Adrenal gland (tissue), 9 donors: ENCODE measurements at regions not wholly inside any gene's neighbourhood (a gene's known extent, or its start where the extent isn't known, plus 50 kb on each side); places are given as distances from the start of the nearest gene placed in this dataset.

Experiments
- DNase-seq, 7 donors: peaks; one replicate each; pipeline ENCODE4 v3.0.0-alpha.2; 2019 to 2020
- H3K27ac ChIP-seq, 5 donors: fragments of 200-600 bp; sonication (generic) in 4 of 5; 1 replicate in 3 of 5; 2 replicates in 2 of 5; pipeline versions ENCODE4 v1.5.1 to v1.8.0; 2016 to 2020; ENCODE audit warnings: mild to moderate bottlenecking in 1 of 5
- H3K27me3 ChIP-seq: fragments of 200-600 bp; 2 replicates; pipeline ENCODE4 v1.8.0; 2021
- H3K36me3 ChIP-seq, 2 donors: fragments of 200-600 bp; replicated peaks in 1 of 2; 1 replicate in 1 of 2; 2 replicates in 1 of 2; pipeline versions ENCODE4 v1.5.1 to v1.8.0; 2018 to 2022
- H3K4me1 ChIP-seq, 2 donors: fragments of 200-600 bp; replicated peaks in 1 of 2; 1 replicate in 1 of 2; 2 replicates in 1 of 2; pipeline versions ENCODE4 v1.5.1 to v1.8.0; 2018 to 2021
- H3K4me3 ChIP-seq, 4 donors: fragments of 200-600 bp; sonication (generic) in 3 of 4; one replicate each; pipeline ENCODE4 v1.5.1; 2016 to 2018
- H3K9me3 ChIP-seq, 3 donors: fragments of 200-600 bp; sonication (generic) in 1 of 3; replicated peaks in 1 of 3; 1 replicate in 2 of 3; 2 replicates in 1 of 3; pipeline versions ENCODE4 v1.5.1 to v1.8.0; 2016 to 2021
- POLR2A ChIP-seq, 2 donors: fragments of 450-650 bp; IDR thresholded peaks; one replicate each; pipeline ENCODE4 v1.6.1; 2017; ENCODE audit warnings: antibody characterized with exemption in 2 of 2, mild to moderate bottlenecking in 2 of 2, moderate library complexity in 1 of 2
- WGBS, 4 donors: extraction: QIAGEN DNeasy Blood & Tissue Kit in 2 of 4; methylation state at CpG; one replicate each; pipeline versions ENCODE4 v1.1.5 to v1.1.7; 2013 to 2017; 5-methylcytosine and 5-hydroxymethylcytosine counted together
- intact Hi-C, 2 donors: fragments of 100-400 bp; cut with DNase I; formaldehyde crosslinking; loops; one replicate each; pipeline versions ENCODE4 v1.14.1 to v1.15.0; 2022 to 2023
- TF ChIP-seq, protein P1 (sequence below), 6 experiments: fragments of 450-650 bp in 4 of 6; fragments of 200-600 bp in 2 of 6; sonication (generic) in 1 of 6; IDR thresholded peaks; 1 replicate in 5 of 6; 2 replicates in 1 of 6; pipeline versions ENCODE4 v1.5.1 to v1.8.0; 2016 to 2021; ENCODE audit warnings: antibody characterized with exemption in 6 of 6, mild to moderate bottlenecking in 2 of 6, moderate library complexity in 1 of 6
- donor health status: healthy with polysubstance abuse.
- donor health status: Bipolar disorder and iron deficiency.
- donor health status: DM: yes; HTN: yes; CAD: no.
- donor health status: DM: no; HTN: no; CAD: no.
- donor health status: DM: no; HTN: no; CAD: no.

GRCh38 chr2:192373221-192373620, 178.5 kb upstream of the TMEFF2 start:
- no peak for TF ChIP-seq POLR2A (IDR thresholded peaks at IDR 0.05)
- TF ChIP-seq, protein P1, sequence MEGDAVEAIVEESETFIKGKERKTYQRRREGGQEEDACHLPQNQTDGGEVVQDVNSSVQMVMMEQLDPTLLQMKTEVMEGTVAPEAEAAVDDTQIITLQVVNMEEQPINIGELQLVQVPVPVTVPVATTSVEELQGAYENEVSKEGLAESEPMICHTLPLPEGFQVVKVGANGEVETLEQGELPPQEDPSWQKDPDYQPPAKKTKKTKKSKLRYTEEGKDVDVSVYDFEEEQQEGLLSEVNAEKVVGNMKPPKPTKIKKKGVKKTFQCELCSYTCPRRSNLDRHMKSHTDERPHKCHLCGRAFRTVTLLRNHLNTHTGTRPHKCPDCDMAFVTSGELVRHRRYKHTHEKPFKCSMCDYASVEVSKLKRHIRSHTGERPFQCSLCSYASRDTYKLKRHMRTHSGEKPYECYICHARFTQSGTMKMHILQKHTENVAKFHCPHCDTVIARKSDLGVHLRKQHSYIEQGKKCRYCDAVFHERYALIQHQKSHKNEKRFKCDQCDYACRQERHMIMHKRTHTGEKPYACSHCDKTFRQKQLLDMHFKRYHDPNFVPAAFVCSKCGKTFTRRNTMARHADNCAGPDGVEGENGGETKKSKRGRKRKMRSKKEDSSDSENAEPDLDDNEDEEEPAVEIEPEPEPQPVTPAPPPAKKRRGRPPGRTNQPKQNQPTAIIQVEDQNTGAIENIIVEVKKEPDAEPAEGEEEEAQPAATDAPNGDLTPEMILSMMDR (IDR thresholded peaks at IDR 0.05): no peak
- intact Hi-C loops: no loop called here

GRCh38 chr2:192369969-192370368, 175.2 kb upstream of the TMEFF2 start:
- intact Hi-C loops: no loop called here
- H3K27me3 ChIP-seq: no peaks in the 10 kb centered on the region
- WGBS, 4 donors: 62 to 83% (median 75%) methylated on average over 3 of the region's 3 CpGs

More at GRCh38 chr2:192373221-192373620, 178.5 kb upstream of the TMEFF2 start:
- H3K4me3 ChIP-seq: no peak overlapping the region
- no peaks in the 10 kb centered on the region for H3K27me3 ChIP-seq
- 71 to 92% (median 87%) methylated on average over 6 of the region's 6 CpGs for WGBS, 4 donors
- H3K27ac ChIP-seq: no peak overlapping the region
- DNase-seq: no peak
- H3K4me1 ChIP-seq: no peaks in the 10 kb centered on the region
- H3K36me3 ChIP-seq: no peaks in the 10 kb centered on the region
- H3K9me3 ChIP-seq: no peaks in the 10 kb centered on the region

DNA sequence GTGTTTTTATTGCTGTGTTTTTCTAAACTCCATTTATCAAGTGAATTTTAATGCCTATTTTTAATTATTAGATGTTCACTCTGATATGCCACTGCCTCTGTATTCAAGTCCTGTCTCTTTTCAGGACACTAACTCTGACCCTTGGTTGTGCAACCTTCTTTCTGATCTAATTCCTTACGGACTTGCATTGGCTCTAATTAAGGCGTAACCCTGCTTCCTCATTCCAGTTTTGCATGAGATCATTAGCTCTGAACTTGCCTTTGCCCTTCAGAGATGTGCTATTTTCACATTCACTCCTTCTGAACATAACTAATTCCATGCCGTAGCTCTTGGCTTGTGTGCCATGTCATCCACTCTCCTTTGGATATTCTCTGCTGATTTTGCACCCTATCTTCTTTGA, 162.5 kb upstream of the TMEFF2 start:
- 68 to 87% (median 71%) methylated on average over 3 of the region's 3 CpGs for WGBS, 4 donors
- intact Hi-C loops: no loop called here
- no peaks in the 10 kb centered on the region for H3K36me3 ChIP-seq
- H3K9me3 ChIP-seq: no peaks in the 10 kb centered on the region
- no peak for DNase-seq
- no peaks in the 10 kb centered on the region for H3K27me3 ChIP-seq
- no peaks in the 10 kb centered on the region for H3K4me1 ChIP-seq
- H3K27ac ChIP-seq: no peak overlapping the region
- no peak for TF ChIP-seq POLR2A (IDR thresholded peaks at IDR 0.05)
- TF ChIP-seq, protein P1 (IDR thresholded peaks at IDR 0.05): no peak
- H3K4me3 ChIP-seq: no peak overlapping the region

More at GRCh38 chr2:192369969-192370368, 175.2 kb upstream of the TMEFF2 start:
- no peak for TF ChIP-seq POLR2A (IDR thresholded peaks at IDR 0.05)
- TF ChIP-seq, protein P1 (IDR thresholded peaks at IDR 0.05): no peak
- Histone ChIP-seq H3K4me3 (no peak overlapping the region), H3K9me3 (no peaks in the 10 kb centered on the region), H3K4me1 (no peaks in the 10 kb centered on the region), H3K36me3 (no peaks in the 10 kb centered on the region), H3K27ac (no peak overlapping the region)
- DNase-seq: no peak

DNA sequence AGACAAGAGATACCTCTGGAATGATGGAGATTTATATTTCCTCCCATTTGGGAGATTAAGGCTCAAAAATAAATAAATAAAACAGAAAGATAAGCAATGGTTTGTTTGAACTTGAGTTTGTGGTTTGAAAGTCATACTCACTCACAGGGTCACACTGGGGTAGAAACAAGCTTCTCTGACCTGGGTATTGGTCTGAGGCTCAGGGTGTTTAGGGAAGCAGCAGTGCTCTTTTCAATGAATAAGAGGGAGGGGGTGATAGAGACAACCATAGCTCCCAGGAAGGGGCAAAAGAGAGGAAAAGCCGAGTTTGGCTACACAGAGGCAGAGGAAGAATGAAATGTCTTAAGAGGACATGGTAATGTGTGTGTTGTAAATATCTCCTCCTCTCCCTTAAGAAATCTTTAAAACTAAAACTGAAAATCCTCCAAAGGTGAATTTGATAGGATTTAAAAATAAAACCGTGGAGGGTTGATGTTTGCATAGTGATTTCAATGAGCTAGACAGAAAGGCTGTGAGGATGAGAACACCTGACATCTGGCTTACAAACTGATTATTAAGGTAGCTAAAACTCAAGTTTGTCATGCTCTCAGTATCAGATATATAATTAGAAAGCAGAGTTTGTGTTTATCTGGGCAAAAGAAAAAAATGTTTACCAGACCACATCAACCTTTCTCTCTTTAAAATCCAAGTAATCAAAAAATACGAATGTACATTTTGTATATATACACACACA, 159.9 kb upstream of the TMEFF2 start:
- no peak overlapping the region for H3K4me3 ChIP-seq
- no peak for TF ChIP-seq POLR2A (IDR thresholded peaks at IDR 0.05)
- 57 to 72% (median 64%) methylated on average over 3 of the region's 3 CpGs for WGBS, 4 donors
- H3K36me3 ChIP-seq: no peaks in the 10 kb centered on the region
- intact Hi-C loops: no loop called here
- no peaks in the 10 kb centered on the region for H3K9me3 ChIP-seq
- H3K27me3 ChIP-seq: no peaks in the 10 kb centered on the region
- H3K4me1 ChIP-seq: no peaks in the 10 kb centered on the region
- H3K27ac ChIP-seq: no peak overlapping the region
- no peak for DNase-seq

GRCh38 chr2:192347542-192347941, 152.8 kb upstream of the TMEFF2 start:
- no peak for TF ChIP-seq POLR2A (IDR thresholded peaks at IDR 0.05)
- TF ChIP-seq, protein P1 (IDR thresholded peaks at IDR 0.05): no peak
- Histone ChIP-seq H3K4me3 (no peak overlapping the region), H3K36me3 (no peaks in the 10 kb centered on the region), H3K27me3 (no peaks in the 10 kb centered on the region), H3K9me3 (no peaks in the 10 kb centered on the region), H3K4me1 (no peaks in the 10 kb centered on the region), H3K27ac (no peak overlapping the region)
- no peak for DNase-seq
- intact Hi-C loops: no loop called here
- WGBS, 4 donors: 55 to 79% (median 66%) methylated on average over 3 of the region's 3 CpGs
